ENCODE measurements at regions not wholly inside any gene's neighbourhood (a gene's known extent, or its start where the extent isn't known, plus 50 kb on each side); places are given as distances from the start of the nearest gene placed in this dataset.
A peak's percentile ranks its signal among the peaks of the same experiment; 100 is the strongest.
"Not testable (repeated sequence)": the region's sequence is repeated elsewhere in the genome, so short reads cannot be mapped to it uniquely, and the experiment has no call there.

GRCh38 chr1:121443001-121443540 is 258.3 kb downstream of the SRGAP2C start:
- ATAC-seq (replicated peaks in 6 of 8) = peak in 1 of 8 experiments; percentile 69
- 3 to 98% (median 73%) methylated on average over 2 to 4 of the region's 4 CpGs for WGBS, 10 experiments
- H3K4me1 ChIP-seq (replicated peaks in 1 of 2) = no peaks in the 10 kb centered on the region
- in situ Hi-C loops (cut with MboI; ENCODE audit: low pct_unique_long_range_greater_than_20kb in 2 of 9, low sequenced_read_pairs in 9 of 9, unreplicated experiment in 9 of 9) = no loop called here
- H3K4me3 ChIP-seq = no peak overlapping the region
- no peak overlapping the region for H3K27ac ChIP-seq

- H3K27ac ChIP-seq = no peak overlapping the region
- H3K4me1 ChIP-seq (replicated peaks in 1 of 2) = no peaks in the 10 kb centered on the region
- in situ Hi-C loops (cut with MboI; ENCODE audit: low pct_unique_long_range_greater_than_20kb in 2 of 9, low sequenced_read_pairs in 9 of 9, unreplicated experiment in 9 of 9) = no loop called here
- no peak overlapping the region for H3K4me3 ChIP-seq
- ATAC-seq (replicated peaks in 6 of 8) = no peak
Measured at GRCh38 chr1:121444096-121444495, 259.3 kb downstream of the SRGAP2C start.

GRCh38 chr1:121445679-121446078 is 260.9 kb downstream of the SRGAP2C start:
- H3K4me1 ChIP-seq (replicated peaks in 1 of 2) = no peaks in the 10 kb centered on the region
- in situ Hi-C loops (cut with MboI; ENCODE audit: low pct_unique_long_range_greater_than_20kb in 2 of 9, low sequenced_read_pairs in 9 of 9, unreplicated experiment in 9 of 9) = no loop called here
- no peak overlapping the region for H3K4me3 ChIP-seq
- no peak overlapping the region for H3K27ac ChIP-seq
- no peak for ATAC-seq (replicated peaks in 6 of 8)

- in situ Hi-C loops (cut with MboI; ENCODE audit: low pct_unique_long_range_greater_than_20kb in 2 of 9, low sequenced_read_pairs in 9 of 9, unreplicated experiment in 9 of 9) = not testable (repeated sequence)
Measured at GRCh38 chr1:121447280-121447923, 262.6 kb downstream of the SRGAP2C start.

GRCh38 chr1:121448064-121448463 is 263.3 kb downstream of the SRGAP2C start:
- in situ Hi-C loops (cut with MboI; ENCODE audit: low pct_unique_long_range_greater_than_20kb in 2 of 9, low sequenced_read_pairs in 9 of 9, unreplicated experiment in 9 of 9); H3K4me1 ChIP-seq (replicated peaks in 1 of 2); ATAC-seq (replicated peaks in 6 of 8); H3K27ac ChIP-seq; H3K4me3 ChIP-seq: not testable (repeated sequence)
- 56 to 90% (median 72%) methylated on average over 1 to 3 of the region's 3 CpGs; no CpG with 5 or more reads in 4 of the 10 experiments for WGBS, 10 experiments

More at GRCh38 chr1:121447280-121447923, 262.6 kb downstream of the SRGAP2C start:
- 0 to 33% (median 0%) methylated on average over 1 of the region's 1 CpG; no CpG with 5 or more reads in 1 of the 10 experiments for WGBS, 10 experiments
- not testable (repeated sequence) for ATAC-seq (replicated peaks in 6 of 8); H3K4me3 ChIP-seq; H3K27ac ChIP-seq; H3K4me1 ChIP-seq (replicated peaks in 1 of 2)

GRCh38 chr1:121448851-121449250 is 264.1 kb downstream of the SRGAP2C start:
- ATAC-seq (replicated peaks in 6 of 8) = no peak
- in situ Hi-C loops (cut with MboI; ENCODE audit: low pct_unique_long_range_greater_than_20kb in 2 of 9, low sequenced_read_pairs in 9 of 9, unreplicated experiment in 9 of 9) = no loop called here
- whole genome bisulfite sequencing, 10 experiments = 27 to 92% (median 64%) methylated on average over 1 to 2 of the region's 2 CpGs; no CpG with 5 or more reads in 4 of the 10 experiments
- Histone ChIP-seq H3K4me1 (replicated peaks in 1 of 2) (no peaks in the 10 kb centered on the region), H3K4me3 (no peak overlapping the region), H3K27ac (no peak overlapping the region)

GRCh38 chr1:121452484-121452883 is 267.7 kb downstream of the SRGAP2C start:
- 80 to 100% (median 100%) methylated on average over 1 of the region's 1 CpG; no CpG with 5 or more reads in 1 of the 10 experiments for WGBS, 10 experiments
- Histone ChIP-seq H3K4me1 (replicated peaks in 1 of 2) (no peaks in the 10 kb centered on the region), H3K4me3 (no peak overlapping the region), H3K27ac (no peak overlapping the region)
- in situ Hi-C loops (cut with MboI; ENCODE audit: low pct_unique_long_range_greater_than_20kb in 2 of 9, low sequenced_read_pairs in 9 of 9, unreplicated experiment in 9 of 9) = no loop called here
- ATAC-seq (replicated peaks in 6 of 8) = no peak

- Histone ChIP-seq H3K27ac (no peak overlapping the region), H3K4me3 (no peak overlapping the region), H3K4me1 (replicated peaks in 1 of 2) (no peaks in the 10 kb centered on the region)
- peak in 1 of 8 experiments; percentile 13 for ATAC-seq (replicated peaks in 6 of 8)
- in situ Hi-C loops (cut with MboI; ENCODE audit: low pct_unique_long_range_greater_than_20kb in 2 of 9, low sequenced_read_pairs in 9 of 9, unreplicated experiment in 9 of 9) = no loop called here
- WGBS, 10 experiments = 30 to 100% (median 86%) methylated on average over 1 to 2 of the region's 2 CpGs
Measured at GRCh38 chr1:121458291-121459048, 273.7 kb downstream of the SRGAP2C start.

GRCh38 chr1:121459235-121459634 is 274.5 kb downstream of the SRGAP2C start:
- 36 to 100% (median 79%) methylated on average over 1 to 2 of the region's 2 CpGs for WGBS, 10 experiments
- in situ Hi-C loops (cut with MboI; ENCODE audit: low pct_unique_long_range_greater_than_20kb in 2 of 9, low sequenced_read_pairs in 9 of 9, unreplicated experiment in 9 of 9) = no loop called here
- no peaks in the 10 kb centered on the region for H3K4me1 ChIP-seq (replicated peaks in 1 of 2)
- H3K4me3 ChIP-seq = no peak overlapping the region
- no peak overlapping the region for H3K27ac ChIP-seq
- no peak for ATAC-seq (replicated peaks in 6 of 8)

GRCh38 chr1:121469395-121469794 is 284.6 kb downstream of the SRGAP2C start:
- H3K27ac ChIP-seq; H3K4me1 ChIP-seq (replicated peaks in 1 of 2); H3K4me3 ChIP-seq; in situ Hi-C loops (cut with MboI; ENCODE audit: low pct_unique_long_range_greater_than_20kb in 2 of 9, low sequenced_read_pairs in 9 of 9, unreplicated experiment in 9 of 9): not testable (repeated sequence)
- WGBS, 10 experiments = 17 to 100% (median 41%) methylated on average over 1 of the region's 1 CpG; no CpG with 5 or more reads in 4 of the 10 experiments
- peak in 4 of 8 experiments; percentile 33 to 66 (median 52) for ATAC-seq (replicated peaks in 6 of 8)

- H3K4me3 ChIP-seq; H3K27ac ChIP-seq; ATAC-seq (replicated peaks in 6 of 8); in situ Hi-C loops (cut with MboI; ENCODE audit: low pct_unique_long_range_greater_than_20kb in 2 of 9, low sequenced_read_pairs in 9 of 9, unreplicated experiment in 9 of 9); H3K4me1 ChIP-seq (replicated peaks in 1 of 2): not testable (repeated sequence)
- WGBS, 10 experiments = 29 to 93% (median 67%) methylated on average over 1 to 2 of the region's 2 CpGs
Measured at GRCh38 chr1:121470401-121470800, 285.6 kb downstream of the SRGAP2C start.

GRCh38 chr1:121471523-121471922 is 286.7 kb downstream of the SRGAP2C start:
- Histone ChIP-seq H3K4me1 (replicated peaks in 1 of 2) (peaks cover 0 to 2% of the 10 kb centered on the region in 2 donors), H3K27ac (no peak overlapping the region), H3K4me3 (no peak overlapping the region)
- in situ Hi-C loops (cut with MboI; ENCODE audit: low pct_unique_long_range_greater_than_20kb in 2 of 9, low sequenced_read_pairs in 9 of 9, unreplicated experiment in 9 of 9) = no loop called here
- ATAC-seq (replicated peaks in 6 of 8) = peak in 2 of 8 experiments; percentile 63 to 67
- WGBS, 10 experiments = 0 to 80% (median 25%) methylated on average over 1 of the region's 1 CpG; no CpG with 5 or more reads in 1 of the 10 experiments

GRCh38 chr1:121472017-121472416 is 287.2 kb downstream of the SRGAP2C start:
- no peak overlapping the region for H3K4me3 ChIP-seq
- WGBS, 10 experiments = 5 to 100% (median 70%) methylated on average over 1 to 4 of the region's 4 CpGs
- peaks cover 0 to 2% of the 10 kb centered on the region in 2 donors for H3K4me1 ChIP-seq (replicated peaks in 1 of 2)
- peak in 2 of 8 experiments; percentile 58 to 76 for ATAC-seq (replicated peaks in 6 of 8)
- in situ Hi-C loops (cut with MboI; ENCODE audit: low pct_unique_long_range_greater_than_20kb in 2 of 9, low sequenced_read_pairs in 9 of 9, unreplicated experiment in 9 of 9) = no loop called here
- no peak overlapping the region for H3K27ac ChIP-seq
